Hippocampal formation (tissue), 2 donors: ENCODE measurements at regions not wholly inside any gene's neighbourhood (a gene's known extent, or its start where the extent isn't known, plus 50 kb on each side); places are given as distances from the start of the nearest gene placed in this dataset.
"Not testable (repeated sequence)": the region's sequence is repeated elsewhere in the genome, so short reads cannot be mapped to it uniquely, and the experiment has no call there.

Experiments used
- DNase-seq, 2 donors: peaks; one replicate each; lab custom pipeline; 2025; lab: John Stamatoyannopoulos, UW

DNA sequence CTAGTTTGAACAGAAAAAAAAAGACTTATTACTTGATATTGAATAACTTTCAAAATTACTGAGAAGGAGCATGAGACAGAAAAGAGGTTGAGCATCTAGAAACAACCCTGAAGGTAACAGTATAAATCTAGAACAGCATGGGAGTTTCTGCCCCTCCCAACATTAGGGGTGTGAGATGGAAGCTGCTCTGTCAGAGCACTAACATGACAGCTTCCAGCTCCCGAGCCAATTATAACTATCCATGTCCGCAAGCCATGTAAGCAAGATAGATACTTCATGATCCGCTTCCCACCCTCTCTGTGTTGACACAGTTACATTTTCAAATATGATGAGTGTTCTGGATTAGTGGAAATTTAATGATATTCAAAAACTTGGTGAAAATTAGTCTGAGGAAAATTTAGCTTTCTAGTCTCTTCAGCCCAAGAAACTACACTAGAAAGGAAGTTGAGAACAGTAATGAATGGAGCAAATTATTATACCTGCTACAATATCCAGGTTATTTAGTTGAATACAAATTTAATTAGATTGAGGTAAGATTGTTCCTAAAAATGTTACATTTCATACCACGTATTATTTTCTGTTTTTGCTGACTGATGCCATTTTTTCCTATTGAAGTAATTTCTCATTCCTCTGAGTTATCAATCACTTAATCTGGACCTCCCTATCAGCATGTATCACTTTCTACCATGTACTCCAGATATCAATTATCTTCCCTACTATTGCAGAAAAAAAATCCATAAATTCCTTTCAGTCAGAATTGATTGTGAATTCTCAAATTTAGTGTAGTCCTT, 129.3 kb upstream of the SLIT2 start:
- no peak for DNase-seq

DNA sequence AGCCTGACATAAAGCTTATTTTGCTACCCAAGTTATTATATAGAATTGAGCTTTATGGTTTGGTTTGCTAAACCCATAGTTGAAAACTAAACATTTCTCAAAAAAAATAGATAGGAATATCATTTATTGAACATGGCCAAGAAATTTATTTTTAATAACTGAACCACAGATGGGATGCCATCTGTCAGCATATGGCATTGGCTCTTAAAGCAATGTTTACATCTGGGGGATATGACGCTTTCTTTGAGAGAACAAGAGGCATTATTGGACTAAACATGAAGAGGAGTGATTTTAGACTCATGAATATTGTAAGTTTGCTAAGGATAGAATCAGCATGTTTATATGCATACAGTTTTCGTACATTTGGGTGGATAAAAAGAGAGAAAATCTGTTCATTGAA, 132.6 kb upstream of the SLIT2 start:
- no peak for DNase-seq

- DNase-seq = no peak
Measured at GRCh38 chr4:20109391-20109790, 142.3 kb upstream of the SLIT2 start.

- DNase-seq = no peak
Measured at GRCh38 chr4:20106921-20107320, 144.8 kb upstream of the SLIT2 start.

DNA sequence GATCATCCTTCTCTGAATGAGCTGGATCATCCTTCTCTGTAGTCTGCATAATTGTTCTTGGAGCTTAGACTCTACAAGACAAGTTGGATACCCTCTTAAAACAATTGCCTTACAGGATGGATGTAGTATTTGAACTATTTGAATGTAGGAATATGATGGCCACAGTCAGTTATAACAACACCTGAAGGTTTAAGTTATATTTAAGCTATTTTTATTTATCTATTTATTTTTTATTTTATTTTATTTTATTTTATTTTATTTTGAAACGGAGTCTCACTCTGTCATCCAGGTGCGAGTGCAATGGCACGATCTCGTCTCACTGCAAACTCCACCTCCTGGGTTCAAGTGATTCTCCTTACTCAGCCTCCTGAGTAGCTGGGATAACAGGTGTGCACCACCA, 149.9 kb upstream of the SLIT2 start:
- no peak for DNase-seq

GRCh38 chr4:20096911-20097310, 154.8 kb upstream of the SLIT2 start:
- DNase-seq = no peak

DNA sequence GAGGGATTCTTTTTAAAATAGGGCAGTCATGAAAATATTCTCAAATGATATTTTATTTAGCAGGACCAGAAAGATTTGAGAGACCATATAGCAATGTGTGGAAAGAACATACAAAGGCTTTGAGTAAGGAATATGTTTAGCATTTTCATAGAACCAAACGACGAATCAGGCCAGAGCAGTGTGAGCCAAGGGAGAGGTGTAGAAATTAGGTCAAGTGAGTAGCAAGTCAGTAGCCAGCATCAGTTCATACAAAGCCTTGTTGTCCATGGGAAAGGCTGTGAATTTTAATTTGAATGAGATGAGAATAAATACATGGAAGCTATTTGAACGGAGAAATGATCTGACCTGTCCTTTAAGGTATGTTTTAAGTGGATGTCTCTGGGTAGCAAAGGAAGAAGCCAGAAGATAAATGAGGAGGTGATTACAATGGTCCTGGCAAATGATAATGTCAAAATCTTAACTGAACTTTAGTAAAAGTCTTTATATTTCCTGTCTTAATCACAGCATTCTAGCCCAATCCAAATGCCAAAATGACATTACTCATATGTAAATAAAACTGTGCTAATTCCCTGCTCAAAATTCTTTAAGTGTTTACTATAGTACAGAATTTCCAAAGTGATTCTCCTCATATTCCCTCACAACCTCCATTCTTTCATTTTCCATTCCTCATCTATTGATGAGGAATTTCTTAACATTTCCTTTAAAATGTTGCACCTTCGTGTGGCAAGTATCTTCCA, 155.7 kb upstream of the SLIT2 start:
- no peak for DNase-seq

- no peak for DNase-seq
Measured at GRCh38 chr4:20091781-20092180, 159.9 kb upstream of the SLIT2 start.

GRCh38 chr4:20087522-20087911, 164.2 kb upstream of the SLIT2 start:
- DNase-seq = no peak

GRCh38 chr4:20086799-20087521, 164.7 kb upstream of the SLIT2 start:
- no peak for DNase-seq

DNA sequence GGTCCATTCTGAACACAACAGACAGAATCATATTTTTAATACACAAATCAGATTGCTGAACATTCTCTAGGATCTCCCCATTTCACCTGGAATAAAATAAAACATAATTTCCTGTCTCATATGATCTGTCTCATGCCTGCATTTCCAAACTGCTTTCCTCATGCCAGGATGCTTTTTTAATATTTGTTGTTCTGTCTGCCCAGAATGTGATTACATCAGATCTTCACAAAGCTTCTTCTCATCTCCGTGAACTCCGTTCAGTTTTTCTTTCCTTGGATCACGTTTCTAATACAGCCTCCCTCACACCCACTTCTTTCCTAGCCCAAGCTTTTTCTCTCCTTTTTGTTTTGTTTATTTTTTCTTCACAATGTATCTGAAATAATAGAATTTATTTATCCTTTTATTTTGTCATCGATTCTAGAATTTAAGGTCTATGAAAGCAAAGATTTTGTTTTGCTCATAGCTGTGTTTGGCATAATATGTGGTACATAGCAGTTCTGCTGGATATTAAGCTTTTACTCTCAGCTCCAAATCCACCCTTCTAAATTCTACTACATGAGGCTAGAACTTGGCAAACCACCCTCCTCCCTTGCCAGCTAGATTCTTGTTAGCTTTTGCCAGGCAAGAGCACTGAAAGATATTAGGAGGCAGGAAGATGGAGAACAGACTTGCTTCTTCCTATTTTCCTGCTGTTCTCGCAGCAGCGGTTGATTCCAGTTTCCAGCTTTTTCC, 165.5 kb upstream of the SLIT2 start:
- no peak for DNase-seq

- no peak for DNase-seq
Measured at GRCh38 chr4:20085653-20086052, 166.1 kb upstream of the SLIT2 start.

DNA sequence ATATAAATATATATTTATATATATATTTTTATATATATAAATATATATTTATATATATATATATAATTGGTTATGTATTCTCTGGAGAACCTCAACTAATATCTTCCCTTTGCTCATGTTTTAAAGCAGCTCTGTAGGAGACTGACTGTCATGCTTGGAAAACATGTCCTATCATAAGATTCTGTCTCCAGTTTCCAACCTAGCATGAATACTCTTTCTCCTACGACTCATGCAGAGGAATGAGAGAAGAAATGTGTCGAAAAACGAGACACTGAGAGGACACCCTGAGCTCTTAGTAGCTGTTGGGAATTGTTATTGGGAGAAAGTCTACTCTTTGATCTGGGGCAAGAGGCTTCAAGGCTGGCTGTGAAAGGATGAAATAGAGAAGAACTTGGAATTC, 166.5 kb upstream of the SLIT2 start:
- no peak for DNase-seq

GRCh38 chr4:20084488-20084887, 167.2 kb upstream of the SLIT2 start:
- no peak for DNase-seq

GRCh38 chr4:20078644-20079043, 173.1 kb upstream of the SLIT2 start:
- no peak for DNase-seq

DNA sequence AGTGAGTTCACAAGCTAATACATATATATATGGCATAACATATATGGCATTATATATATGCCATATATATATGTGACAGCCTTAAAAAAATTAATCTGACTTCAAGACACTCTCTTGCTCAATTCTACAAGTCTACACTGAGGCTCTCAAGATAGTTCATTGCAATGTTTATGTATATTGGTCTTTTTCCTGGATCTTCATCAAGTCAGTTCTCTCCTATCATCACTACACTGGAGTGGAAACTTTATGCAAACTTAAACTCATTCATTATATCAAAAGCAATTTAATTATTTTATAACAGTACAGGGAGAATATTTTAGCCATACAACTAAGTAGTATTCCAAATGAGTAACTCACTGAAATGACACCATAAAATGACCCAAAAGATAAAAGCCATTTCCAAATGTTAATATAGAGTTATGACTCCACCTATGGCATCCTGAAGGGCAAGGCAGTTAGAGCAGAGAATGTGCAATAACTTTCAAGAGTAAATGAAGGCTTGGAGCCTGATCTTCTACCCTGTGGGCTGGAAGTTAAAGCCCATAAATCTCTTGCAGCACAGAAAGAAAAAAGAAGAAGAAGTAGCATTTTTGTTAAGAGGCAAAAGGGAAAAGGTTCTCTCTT, 176.3 kb upstream of the SLIT2 start:
- DNase-seq = no peak

DNA sequence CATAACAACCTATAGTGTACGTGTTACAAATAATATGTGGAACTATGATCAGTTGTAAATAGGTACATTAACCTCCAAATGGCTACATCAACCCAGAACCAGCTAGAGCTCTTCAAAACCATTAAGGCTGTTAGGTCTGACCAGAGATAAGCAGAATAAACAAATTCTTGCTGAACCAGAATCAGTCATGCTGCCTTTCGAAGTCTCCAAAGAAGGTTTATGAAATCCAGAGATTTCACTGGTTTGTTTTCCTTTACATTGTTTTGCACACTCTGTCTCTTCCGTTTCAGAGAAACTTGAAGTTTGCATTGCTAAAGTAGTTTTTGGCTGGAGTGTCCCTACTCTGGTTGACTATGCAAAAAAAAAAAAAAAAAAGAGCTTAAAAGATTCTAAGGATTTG, 177.3 kb upstream of the SLIT2 start:
- no peak for DNase-seq

DNA sequence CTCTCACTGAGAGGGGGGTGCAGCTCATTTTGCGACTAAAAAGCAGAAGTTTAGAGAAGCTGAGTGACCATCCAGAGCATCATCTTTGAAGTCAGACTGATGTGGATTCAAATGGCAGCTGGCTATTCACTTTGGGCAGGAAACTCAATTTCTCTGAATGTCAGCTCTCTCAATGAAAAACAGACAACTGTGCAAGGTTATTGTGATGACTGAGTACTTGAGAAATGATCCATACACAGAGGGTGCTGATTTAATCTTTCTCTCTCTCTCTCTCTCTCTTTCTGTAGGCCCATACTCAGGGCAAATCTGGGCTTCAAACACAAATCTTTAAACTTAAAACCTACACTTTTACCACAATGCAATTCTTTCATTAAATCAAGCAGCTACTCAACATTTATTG, 185.8 kb upstream of the SLIT2 start:
- DNase-seq = no peak

DNA sequence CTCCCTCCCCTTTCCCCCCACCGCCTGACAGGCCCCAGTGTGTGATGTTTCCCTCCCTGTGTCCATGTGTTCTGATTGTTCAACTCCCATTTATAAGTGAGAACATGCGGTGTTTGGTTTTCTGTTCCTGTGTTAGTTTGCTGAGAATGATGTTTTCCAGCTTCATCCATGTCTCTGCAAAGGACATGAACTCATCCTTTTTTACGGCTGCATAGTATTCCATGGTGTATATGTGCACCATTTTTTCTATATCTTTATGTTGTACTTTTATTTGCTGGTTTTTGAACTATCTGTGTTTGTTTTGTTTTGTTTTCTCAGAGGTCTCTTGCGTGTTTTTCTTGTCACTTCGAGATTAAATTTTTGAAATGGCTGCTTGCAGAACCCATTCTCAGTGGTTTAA, 188.8 kb upstream of the SLIT2 start:
- not testable (repeated sequence) for DNase-seq

DNA sequence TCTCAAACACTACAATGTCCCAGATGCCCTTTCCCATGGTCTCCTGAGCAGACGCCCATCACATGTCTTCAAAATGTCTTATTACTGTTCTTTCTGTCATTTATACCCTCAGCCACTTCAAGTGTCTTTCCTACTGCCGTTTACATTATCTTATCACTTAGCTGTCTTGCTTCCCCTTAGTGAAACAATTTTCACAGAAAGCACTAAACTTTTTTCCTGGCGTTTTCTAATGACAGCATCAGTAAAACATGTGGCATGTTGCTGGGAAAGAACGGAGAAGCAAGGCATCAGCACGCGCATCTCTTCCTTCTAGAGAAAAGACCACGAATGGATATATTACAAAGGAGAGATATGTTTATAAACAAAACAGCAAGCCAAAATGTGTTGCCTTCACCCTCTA, 189.7 kb upstream of the SLIT2 start:
- DNase-seq = no peak

DNA sequence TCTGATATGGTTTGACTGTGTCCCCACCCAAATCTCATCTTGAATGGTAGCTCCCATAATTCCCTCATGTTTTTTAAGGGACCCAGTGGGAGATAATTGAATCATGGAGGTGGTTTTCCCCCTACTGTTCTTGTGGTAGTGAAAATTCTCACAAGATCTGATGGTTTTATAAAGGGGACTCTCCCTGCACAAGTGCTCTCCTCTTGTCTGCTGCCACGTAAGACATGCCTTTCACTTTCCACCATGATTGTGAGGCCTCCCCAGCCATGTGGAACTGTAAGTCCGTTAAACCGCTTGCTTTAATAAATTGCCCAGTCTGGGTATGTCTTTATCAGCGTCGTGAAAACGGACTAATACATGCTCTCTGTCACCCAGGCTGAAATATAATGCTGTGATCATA, 200.9 kb upstream of the SLIT2 start:
- DNase-seq = no peak

- no peak for DNase-seq
Measured at GRCh38 chr4:20049889-20050288, 201.8 kb upstream of the SLIT2 start.
